GM21528 (cell line): ENCODE measurements at regions not wholly inside any gene's neighbourhood (a gene's known extent, or its start where the extent isn't known, plus 50 kb on each side); places are given as distances from the start of the nearest gene placed in this dataset.
"Not testable (repeated sequence)": the region's sequence is repeated elsewhere in the genome, so short reads cannot be mapped to it uniquely, and the experiment has no call there.

Source experiments
- ATAC-seq: cut with Tn5 transposase; IDR thresholded peaks from one replicate; pipeline ENCODE4 v1.9.1; 2021; ENCODE audit warnings: mild to moderate bottlenecking, moderate library complexity; ENCODE audit not compliant: unreplicated experiment, low FRiP score

DNA sequence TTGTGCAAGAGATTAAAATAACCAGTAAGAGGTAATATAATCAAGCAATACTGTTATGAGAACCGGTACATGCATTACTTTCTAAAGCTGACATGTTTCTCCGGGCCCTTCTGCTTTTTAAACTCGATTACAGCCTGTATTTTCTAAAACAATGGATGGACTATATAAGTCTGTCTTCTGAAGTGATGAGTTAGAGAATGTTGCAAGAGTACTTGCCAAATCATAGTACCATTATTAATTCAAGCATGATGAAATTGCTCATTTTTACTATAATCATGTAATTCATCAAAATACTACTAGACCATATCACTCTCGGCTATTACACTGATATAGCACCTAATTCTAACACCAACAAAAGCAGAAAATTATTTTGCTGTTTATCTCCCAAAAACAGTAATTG is 1240.3 kb upstream of the ACVR2A start:
- ATAC-seq: no peak

DNA sequence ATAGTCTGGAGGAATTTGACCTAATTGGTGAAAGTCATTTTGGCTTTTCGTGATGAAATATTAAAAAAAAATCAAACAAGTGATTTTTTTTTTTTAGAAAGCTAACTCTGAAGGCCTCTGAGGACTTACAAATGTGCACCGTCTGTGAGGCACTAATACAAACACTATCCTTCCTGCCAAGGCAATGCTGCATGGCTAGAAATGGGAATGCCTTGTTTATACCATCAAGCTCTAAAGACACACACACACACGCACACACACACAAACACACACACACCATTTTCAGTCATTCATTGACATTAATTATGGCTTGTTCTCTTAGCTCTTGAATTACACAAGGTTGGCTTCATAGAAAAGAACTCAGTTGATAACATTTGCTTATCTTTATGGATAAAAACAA is 1242.0 kb upstream of the ACVR2A start:
- no peak for ATAC-seq

DNA sequence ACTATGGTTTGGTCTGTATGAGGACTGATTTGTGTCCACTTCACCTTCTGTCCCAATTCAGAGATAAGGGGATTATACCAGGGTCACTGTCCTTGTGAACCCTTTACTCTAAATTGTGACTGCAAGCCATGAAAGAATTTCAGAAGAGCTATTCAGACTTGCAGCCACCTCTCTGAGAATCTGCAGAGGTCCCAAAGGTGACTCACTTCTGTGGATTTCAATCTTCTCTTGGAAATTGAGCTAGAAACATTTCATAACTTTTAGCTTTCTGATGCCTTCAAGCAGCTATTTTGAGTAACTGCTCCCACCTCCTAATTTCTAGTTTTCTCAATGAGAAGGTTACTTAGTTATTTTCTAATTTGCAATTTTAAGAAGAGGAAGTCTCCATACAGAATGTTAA is 1242.4 kb upstream of the ACVR2A start:
- no peak for ATAC-seq

DNA sequence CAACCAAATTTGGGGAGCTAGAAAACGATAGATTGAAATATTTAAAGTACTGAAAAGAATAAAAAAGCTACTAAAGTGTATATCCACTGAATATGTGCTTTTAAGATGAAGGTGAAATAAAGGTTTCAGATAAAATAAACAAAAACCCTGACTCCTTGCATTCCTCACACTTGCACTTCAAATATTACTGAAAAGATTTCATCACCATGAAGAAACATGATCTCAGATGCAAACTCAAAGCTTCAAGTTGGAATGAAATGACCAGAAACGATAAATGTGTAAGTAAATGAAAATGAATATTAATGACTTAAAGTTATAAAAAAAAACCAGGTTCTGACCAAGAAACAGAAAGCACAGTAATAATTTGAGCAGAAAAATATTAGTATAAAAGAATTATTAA is 1246.0 kb upstream of the ACVR2A start:
- no peak for ATAC-seq

DNA sequence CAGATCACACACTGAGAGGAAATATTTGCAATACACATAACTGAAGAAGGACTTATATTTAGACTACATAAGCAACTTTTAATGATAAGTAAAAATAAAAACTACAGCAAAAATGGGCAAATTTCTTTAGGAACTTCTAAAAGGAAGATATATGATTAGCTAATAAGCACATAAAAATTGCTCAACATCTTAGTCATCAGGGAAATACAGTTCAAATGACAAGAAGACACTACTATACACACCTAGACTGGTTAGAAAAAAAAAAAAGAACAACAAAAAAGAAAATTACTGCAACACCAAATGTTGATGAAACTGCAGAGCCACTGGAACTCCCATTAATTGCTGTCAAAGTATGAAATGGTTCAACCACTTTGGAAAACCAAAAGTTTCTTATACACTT is 1247.5 kb upstream of the ACVR2A start:
- no peak for ATAC-seq

DNA sequence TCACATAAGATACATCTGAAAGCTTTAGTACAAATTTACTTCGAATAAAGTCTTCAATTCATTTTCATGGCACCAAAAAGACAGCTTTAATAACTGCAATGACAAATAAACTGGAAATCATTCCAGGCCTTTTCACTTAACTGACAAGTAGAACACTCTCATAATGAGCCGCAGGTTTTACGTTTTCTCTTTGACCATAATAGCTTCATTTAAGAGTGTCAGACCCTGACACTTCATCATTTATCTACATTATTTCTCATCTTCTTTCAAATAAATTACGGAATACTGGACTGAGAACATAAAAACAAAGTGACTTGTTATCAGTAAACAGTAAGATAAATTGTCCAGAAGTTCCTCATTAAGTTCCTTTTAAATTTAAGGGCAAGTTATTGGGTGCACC is 1252.9 kb upstream of the ACVR2A start:
- no peak for ATAC-seq

DNA sequence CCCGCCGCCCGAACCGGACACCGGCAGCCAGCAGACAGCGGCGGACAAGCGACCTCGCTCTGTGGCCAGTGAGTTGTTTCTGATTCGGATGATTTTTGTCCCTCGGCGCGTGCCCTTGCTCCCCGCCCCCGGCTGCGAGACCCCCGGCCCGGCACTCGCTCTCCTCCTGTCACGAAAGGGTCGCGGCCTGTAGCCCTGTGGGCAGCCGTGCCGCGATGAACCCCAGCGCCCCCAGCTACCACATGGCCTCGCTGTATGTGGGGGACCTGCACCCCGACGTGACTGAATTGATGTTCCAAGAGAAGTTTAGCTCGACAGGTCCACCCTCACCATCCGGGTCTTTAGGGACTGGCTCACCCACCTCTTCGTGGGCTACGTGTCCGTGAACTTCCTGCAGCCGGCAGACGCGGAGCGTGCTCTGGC is 1257.5 kb upstream of the ACVR2A start:
- no peak for ATAC-seq

DNA sequence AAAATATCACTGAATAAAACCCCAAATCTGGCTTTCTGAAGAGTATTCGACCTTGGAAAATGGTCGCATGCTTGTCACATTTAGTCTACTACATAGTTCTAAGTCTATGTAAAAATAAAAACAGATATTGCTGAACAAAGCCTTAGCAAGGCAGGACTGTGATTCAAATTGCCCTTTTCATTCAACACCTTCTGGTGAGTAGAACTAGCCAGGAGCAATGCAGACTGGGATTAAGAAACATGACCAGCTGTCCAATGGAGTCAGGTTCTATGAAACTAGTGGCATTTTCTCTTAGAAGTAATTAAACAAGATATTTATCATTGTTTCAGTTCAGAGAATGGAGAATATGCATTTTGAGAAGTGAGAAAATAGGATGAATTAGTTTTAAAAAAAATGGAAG is 1260.5 kb upstream of the ACVR2A start:
- no peak for ATAC-seq

DNA sequence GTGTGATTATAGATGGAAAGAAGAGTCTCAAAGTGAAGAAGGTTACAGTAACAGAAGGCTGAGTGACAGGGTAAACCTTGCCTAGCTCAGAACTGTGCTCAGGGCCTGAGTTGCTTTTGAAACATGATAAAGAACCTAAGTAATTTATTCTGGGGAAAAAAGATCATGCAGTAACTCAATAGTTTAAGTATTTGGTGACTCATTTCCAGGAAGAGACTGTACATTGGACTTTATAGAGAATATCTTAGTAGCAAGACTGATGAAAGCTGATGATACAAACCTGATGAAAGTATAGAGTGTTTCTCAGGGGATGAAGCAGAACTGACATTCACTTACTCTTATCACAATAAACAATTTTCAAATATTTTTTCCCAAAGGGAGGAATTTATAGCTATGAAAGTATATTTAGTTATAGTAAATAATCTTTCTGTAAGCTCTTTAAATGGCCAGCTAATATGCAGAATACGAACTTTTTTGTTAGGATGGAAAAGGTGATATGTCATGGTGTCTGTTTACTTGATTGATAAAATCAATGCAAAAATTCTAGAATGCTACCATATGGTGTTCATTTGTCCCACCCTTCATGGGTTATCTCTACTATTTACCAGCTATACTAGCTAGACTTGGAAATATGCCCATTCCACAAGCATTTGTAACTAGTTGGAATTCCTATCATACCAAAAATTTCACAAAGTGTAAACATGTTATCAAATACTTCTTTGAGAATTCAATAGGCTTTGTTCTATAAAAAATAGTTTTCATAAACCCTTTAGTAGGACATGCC is 1265.5 kb upstream of the ACVR2A start:
- ATAC-seq: no peak

DNA sequence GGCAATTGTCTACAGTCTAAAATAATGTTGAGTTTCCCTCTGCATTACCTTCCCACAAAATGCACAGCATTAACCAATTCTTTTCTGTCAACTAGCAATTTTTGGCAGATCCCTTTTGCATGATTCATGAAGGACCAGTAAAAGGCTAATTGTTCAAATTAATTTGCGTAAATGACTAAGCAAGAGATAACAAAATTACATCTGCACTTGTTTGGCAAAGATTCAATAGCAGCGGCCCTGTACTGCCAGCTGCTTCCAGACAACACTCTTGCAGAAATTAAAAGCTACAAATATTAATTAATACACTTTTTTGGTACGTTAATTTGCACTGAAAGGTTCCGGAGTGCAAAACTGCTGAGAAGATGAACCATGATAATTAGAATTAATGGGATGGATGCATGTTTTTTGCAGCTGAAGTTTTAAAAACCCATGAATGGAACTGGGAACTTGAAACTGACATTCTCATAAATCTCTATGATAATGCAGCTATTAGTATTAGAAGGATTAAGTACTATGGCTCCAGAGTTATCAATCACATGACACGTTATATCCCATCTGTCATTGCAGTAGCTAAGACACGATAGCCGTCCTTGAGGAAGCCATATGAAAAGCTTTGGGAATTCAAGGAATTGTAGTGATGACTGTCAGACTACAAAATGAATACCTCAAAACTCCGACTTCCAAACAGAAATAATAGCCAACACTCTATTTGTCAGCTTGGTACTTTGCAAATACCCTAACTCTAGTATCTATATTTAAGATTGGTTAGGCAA is 1268.3 kb upstream of the ACVR2A start:
- ATAC-seq: no peak

DNA sequence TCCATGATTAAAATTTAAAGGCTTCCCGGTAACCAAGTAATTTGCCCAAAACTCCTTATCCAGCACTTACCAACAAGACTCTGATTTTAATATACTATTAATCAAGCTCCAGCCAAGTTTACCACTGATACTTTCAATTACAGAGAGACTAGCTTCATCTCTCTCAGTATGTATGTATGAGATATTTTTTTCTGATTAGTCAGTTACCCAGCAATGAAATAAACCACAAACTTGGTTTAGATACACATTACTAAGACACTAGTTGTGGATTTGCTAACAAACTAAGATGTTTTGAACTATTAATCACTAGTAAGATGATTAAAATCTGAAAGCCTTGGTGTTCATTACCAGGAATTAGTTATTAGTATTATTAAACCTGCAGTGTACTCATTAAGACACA is 1272.2 kb upstream of the ACVR2A start:
- ATAC-seq: no peak

DNA sequence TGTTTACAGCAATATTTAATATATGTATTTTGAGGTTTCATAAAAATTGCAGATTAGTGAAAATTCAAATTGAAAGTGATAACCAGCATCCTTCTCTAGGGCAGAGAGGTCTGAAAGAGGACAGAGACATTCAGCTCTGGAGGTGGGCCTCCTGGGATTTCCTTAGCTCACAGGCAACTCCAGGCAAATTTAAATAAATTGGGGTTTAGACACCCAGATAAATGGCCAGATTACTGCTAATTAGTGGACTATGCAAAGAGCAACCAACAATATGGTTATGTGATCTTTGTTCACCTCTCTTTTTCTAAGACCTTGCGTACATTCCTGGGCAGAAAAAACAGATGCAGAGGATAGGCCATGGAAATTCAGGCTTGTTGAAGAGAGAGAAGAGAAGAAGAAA is 1282.8 kb upstream of the ACVR2A start:
- no peak for ATAC-seq

DNA sequence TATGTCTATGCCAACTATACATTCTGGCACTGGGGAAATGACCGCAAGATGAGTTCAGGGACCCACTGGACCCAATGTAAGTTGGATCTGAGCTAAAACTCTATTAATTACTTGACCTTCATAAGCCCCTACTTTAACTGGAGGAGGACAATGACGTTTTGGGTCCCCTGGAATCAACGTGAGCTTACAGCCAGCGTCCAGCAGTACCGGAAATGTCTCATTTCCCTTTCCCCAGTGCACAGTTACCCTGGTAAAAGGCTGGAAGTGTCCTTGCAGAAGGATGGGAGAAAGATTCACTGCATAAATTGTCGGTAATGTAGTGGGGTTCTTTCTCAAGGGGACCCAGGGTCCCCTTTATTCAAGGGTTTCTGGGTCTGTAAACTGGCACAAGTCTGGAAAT is 1297.6 kb upstream of the ACVR2A start:
- no peak for ATAC-seq

DNA sequence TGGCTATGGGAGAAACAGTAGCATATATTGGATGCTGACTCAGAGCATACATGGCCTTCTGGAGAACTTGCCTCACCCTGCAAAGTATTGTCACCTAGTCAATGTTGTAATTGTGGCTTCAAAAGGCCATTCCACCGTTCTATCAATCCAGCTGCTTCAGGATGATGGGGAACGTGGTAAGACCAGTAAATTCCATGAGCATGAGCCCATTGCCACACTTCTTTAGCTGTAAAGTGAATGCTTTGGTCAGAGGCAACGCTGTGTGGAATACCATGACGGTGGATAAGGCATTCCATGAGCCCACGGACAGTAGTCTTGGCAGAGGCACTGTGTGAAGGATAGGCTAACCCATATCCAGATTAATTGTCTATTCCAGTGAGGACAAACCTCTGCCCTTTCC is 1300.1 kb upstream of the ACVR2A start:
- ATAC-seq: no peak

DNA sequence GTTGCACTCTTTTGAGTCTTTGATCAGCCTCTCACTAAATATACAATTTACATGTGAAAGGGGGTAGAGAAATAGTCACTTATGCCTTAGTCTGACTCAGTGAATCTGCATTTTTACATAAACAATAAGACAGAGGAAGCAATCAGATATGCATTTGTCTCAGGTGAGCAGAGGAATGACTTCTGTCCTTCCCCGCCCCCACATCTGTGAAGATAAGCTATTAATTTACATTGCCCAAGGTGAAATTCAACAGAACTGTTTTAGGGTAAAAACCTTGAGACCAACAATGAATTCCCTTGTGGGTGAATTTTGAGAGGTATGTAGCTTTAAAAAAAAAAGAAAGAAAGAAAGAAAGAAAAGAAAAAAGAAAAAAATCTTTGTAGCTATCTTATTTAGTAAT is 1302.9 kb upstream of the ACVR2A start:
- ATAC-seq: no peak

DNA sequence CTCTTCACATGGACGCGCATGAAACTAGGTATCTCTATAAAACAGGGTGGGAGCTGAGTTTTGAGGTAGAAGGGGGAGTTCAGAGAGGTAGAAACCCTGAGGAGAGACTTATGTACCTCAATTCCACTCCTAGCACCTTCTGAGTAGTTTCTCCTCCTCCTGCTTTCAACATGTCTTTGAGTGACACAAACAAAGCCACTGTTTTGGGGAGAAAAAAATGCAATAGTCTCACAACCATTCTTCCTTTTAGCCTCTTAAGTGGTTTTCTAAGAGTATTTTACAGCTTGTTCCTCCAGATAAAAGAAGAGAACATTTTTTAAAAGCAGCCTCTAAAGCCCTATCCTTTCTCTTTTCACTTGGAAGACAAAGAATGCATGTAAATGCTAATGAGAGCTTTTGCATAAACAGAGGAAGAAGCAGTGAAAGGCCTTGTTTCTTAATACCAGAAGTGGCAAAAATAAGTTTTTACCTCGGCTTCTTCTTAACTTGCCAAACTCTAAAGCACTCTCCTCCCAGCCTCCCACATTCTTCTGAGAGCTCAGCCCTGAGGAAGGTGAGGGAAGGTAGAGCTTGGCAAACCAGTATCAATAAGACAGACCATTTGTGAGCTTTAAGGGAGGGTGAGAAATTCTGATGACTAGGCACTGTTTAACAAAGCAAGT is 1304.4 kb upstream of the ACVR2A start:
- ATAC-seq: no peak

DNA sequence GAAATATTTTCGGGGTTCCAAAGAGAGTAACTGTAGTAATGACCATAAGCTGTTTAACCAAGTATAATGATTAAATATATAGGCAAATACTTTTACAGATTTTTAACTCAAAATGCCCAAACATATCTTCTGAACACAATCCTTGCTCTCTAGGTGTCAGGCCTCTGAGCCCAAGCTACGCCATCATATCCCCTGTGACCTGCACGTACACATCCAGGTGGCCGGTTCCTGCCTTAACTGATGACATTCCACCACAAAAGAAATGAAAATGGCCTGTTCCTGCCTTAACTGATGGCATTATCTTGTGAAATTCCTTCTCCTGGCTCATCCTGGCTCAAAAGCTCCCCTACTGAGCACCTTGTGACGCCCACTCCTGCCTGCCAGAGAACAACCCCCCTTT is 1305.1 kb upstream of the ACVR2A start:
- ATAC-seq: not testable (repeated sequence)

DNA sequence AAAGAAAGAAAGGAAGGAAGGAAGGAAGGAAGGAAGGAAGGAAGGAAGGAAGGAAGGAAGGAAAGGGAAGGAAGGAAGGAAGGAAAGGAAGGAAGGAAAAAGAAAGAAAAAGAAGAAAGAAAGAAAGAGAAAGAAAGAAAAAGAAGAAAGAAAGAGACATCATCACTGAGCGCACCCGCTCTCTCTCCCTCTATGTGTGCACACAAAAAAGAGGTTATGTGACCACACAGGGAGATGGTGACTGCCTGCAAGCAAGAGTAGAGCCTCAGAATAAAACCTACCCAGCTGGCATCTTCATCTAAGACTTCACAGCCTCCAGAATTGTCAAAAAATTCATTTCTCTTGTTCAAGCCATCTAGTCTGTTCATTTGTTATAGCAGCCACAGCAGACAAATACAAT is 1307.4 kb upstream of the ACVR2A start:
- no peak for ATAC-seq

DNA sequence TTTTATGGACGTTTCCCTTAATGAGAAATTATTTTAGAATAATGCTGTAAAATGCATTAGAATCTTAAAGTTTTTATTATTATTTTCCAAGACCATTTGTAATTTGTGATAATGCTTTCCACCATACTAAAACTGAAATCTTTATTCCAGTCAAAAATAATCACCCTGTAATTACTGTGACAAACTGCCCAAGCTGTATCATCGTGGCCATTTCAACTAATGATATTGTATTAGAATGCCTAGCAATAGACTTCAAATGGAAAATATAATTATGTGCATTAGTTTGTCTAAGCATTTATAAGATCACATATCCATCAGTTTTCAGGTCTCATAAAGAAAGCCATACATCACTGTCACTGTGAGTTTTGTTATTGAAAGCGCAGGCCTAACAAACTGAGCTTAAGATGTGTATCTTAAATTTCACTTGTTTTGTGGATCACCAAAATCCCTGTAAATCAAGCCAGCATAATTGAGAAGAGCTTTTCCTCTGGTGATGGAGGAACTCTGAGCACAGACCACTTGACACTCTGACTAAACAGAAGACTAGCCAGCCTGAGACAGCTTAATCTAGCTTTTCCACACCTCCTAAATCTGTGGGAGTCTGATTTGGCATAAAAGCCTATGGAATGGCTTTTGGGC is 1312.2 kb upstream of the ACVR2A start:
- no peak for ATAC-seq

DNA sequence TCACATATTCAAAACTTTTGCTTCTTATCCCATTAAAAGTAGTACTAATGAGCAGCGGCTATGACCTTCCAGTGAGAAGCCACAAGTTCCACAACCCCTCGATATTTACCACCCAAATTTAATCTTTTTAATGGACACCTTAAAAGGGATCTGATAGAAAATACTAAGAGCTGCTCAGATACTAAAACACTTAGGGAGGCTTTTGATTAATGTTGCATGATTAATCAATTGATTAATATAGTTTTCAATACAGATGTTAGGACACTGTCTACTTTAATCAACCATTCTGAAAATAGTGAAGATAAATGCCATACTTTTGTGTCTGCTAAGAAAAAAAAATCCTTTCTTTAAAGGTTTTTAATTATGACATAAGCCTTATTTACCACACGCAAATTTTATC is 1312.8 kb upstream of the ACVR2A start:
- no peak for ATAC-seq

DNA sequence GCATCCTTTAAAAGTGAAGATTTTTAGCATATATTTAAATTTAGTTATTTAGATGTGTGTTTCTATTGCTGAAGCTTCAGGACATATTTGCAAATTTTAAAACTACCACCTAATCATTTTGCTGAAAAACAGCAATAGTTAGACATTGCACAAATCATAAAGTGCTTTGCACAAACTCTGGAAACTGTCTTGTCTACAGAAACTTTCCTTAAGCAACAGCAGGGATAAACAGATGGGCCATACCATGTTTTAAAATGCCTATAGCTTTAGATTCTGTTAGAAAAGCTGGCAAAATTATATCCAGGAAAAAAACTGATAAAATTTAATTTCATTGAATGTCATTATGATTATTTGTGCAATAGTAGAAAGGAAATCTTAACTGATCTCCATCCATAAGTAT is 1313.9 kb upstream of the ACVR2A start:
- ATAC-seq: no peak
